Ureter (tissue), 1 donor: ENCODE measurements at regions not wholly inside any gene's neighbourhood (a gene's known extent, or its start where the extent isn't known, plus 50 kb on each side); places are given as distances from the start of the nearest gene placed in this dataset.
"Not testable (repeated sequence)": the region's sequence is repeated elsewhere in the genome, so short reads cannot be mapped to it uniquely, and the experiment has no call there.

Experiments used
- DNase-seq: peaks from one replicate; pipeline ENCODE4 v3.0.0-alpha.2; 2020; ENCODE audit warnings: low spot score
- donor health status: DM: yes; HTN: yes; CAD: no.

DNA sequence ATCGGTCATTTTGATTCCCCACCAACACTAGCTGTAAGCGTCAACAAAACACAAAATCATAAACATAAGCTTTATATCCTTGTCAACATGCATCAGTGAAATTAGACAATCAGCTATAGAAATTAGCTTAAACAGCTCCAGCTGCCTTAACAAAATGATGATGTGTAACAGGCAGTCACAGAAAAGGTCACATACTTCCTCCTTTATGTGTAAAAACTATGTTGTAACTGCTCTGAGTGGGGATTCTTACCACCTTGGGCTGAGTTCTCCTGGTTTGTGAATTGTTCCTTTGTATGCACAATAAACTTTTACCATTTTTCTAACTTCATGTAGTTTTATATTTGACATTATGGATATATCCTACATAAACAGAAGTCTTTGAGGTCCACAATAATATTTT, 73.9 kb upstream of the MAP9 start:
- DNase-seq = no peak

DNA sequence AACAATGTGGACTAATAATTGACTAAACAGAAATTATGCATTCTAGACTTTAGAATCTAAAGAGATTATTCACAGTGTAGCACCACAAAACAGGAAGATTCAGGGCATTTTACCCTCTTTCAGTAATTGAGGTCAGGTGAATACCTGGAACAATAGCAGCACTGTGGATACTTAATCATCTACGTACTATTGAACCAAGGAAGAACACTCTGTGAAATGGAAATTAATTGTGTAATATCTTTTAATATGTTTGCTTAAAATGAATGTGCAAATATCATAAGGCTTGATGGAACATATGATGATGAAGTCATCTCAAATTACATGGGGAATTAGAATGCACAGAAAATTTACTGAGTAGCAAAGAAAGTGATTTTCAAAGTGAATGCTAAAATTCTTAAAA, 68.5 kb upstream of the MAP9 start:
- no peak for DNase-seq

DNA sequence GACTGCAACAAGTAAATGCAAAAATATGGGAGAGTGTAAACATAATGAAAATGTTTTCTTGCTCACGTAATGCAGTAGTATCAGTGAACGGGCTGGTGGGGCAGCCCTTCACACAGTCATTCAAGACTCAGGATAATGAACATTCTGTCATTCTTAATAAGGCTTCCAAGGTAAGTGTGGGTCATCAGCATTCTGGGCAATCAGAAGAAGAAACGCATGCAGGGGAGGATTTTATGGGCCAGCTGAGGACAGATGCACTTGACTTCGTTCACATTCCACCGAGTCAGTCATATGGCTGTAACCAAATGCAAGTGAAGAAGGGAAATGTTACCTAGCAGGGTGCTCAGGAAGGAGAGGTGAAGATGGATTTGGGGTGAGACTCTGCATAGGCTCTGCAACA, 68.0 kb upstream of the MAP9 start:
- no peak for DNase-seq

DNA sequence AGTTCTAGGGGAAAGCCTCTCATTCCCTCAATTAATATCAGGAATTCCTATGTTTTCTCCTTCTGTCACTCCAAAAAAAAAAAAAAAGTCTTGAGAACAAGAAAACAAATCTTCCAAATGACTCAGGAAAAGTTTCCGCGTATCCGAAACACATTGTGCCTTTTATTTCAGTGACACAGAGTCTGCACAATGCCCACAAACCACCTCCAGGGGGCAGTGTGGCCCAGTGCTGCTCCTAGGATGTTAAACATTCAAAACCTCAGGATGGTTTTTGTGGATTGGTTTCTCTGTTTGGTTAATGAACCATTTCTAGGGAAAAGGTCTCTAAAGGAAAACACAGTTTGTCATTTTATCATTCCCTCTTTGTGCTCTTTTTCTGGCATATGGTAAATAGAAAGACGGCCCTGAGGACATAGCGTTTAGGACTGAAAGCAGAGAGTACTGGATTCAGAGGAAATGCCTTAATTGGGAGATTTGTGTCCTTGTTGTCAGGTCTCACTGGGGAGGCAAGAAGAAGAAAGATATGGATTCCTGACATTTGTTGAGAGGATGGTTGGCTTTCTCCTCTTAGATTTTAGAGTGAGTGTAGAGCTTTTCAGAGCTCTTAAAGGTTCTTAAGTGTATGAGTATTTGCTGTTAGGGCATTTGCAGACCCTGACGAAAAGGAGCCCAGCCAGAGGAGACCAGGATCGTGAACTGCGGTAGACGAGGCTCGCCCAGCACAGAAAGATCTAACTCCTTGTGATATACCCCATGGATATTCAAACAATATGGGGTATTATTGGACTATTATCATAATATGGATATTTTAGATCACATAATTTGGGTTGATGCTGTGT, 65.7 kb upstream of the MAP9 start:
- peak; percentile 83 for DNase-seq

DNA sequence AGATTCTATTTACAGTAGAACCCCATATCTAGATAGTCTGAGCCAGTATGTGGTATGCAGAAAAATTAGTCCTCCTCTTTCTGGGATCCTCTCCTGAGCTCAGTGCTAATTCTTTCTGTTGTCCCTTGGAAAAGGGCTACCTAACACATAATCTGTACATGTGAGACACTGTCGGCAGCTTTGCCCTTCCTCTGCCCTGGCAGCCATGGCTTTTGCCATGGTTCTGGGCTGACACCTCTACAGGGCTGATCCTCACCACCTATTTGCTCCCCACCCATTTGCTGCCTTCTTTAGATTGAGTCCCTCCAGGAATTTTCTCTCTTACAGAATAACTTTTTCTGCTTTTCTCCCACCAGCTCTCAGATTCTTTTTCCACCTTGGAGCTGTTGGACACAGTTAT, 64.7 kb upstream of the MAP9 start:
- no peak for DNase-seq

DNA sequence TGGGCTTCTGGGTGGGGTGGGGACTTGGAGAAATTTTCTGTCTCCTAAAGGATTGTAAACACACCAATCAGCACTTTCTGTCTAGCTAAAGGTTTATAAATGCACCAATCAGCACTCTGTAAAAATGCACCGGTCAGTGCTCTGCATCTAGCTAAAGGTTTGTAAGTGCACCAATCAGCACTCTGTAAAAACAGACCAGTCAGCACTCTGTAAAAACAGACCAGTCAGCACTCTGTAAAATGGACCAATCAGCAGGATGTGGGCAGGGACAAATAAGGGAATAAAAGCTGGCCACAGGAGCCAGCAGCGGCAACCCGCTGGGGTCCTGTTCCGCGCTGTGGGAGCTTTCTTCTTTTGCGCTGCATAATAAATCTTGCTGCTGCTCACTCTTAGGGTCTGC, 63.0 kb upstream of the MAP9 start:
- DNase-seq = not testable (repeated sequence)

DNA sequence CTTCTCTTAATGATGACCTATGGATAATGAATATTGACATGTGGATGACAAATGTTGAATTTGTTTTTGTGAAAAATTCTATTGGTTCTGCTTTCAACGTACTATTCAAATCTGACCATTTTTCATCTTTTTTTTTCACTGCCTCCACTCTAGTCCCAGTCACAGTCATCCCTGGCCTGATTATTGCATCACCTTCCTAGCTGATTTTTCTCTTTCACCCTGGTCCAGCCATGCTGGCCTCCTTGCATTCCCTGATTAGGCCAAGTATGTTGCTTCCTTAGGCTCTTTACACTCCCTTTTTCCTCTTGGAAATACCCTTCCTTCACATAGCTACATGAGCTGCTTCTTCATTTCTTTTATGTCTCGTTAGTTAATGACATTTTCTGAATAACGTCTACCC, 58.1 kb upstream of the MAP9 start:
- no peak for DNase-seq

DNA sequence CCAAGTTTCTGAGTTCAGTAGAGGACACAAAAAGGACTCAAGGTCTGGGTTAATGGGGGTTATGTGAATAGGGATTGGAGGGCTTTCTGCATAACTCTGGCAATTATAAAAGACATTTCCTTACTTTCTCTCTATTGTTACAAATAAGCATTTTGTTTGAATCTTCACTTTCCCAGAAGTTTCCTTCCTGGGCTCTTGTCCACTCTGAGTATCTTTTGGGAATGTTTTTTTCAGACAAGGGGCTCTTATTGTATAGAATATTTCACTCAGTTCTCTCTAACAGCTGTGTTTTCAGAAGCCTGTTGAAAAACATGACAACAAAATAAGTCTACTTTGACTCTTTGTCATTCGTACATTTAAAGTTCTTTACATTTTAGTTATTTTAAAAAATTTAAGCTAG, 57.6 kb upstream of the MAP9 start:
- DNase-seq = no peak

DNA sequence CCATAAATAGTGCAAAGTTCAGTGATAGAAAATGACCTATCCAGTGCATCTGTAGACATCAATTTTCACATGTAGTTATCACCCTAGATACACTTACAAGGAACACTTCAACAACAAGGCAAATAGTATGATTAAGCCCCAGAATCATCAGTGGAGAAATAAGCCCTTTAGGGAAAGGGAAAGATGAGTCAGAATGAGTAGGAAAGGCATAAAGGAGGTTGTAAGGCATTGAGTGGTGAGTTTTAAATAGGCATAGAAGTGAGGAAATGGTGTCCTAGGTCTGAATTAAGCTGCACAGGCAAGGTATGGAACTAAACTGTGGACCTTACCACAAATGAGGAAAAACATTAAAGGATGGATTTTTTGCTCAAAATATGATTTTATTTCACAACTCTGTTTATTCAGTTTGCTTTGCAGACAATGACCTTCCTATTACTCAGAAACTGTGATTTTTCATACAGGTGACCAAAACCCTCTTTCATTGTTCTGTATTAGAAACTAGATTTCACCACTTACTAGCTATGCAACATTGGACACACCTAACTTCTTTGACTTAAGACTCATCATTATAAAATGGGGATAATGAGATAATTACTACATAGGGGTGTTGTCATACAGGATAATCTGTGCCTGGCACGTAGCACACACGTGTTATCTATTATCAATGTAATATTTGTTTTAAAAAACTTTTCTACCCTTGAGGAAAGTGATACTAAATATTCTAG, 57.0 kb upstream of the MAP9 start:
- DNase-seq = no peak

DNA sequence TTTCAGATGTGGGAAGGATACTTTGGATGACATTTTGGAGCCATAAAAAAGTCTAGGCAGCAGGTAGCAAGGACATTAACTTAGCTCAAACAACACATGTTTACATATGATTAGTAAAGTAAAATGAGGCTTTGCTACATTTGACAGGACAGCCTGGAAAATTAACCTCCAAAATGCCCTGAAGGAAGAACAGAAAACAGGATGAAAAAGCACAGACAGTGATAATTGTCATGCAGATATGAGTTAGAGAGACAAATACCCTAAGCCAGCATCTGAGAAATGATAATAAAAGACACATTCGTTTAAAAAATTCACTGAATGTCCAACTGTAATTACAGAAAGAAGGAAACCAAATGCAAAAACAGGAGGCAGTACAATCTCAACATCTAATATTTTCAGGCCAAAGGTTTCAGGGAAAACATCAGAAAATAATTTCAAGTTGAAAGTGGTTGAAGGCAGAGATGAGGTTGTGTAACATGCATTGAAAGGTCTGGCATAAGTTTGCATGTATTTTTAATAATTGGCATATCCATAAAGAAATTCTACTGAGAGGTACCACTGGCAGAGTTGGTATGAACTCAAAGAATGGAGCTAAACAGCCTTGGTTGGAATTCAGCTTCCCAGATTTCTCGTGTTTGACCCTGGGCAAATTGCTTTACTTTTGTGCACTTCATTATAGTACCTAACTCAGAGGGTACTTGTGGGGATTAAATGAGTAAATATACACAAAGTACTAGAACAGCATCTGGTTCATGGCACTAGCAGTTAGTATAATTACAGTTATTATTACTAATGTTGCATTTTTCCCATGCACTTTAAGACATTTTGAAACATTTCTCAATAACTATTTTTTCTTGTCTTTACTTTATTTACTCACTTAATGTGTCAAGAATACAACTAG, 54.4 kb upstream of the MAP9 start:
- no peak for DNase-seq

DNA sequence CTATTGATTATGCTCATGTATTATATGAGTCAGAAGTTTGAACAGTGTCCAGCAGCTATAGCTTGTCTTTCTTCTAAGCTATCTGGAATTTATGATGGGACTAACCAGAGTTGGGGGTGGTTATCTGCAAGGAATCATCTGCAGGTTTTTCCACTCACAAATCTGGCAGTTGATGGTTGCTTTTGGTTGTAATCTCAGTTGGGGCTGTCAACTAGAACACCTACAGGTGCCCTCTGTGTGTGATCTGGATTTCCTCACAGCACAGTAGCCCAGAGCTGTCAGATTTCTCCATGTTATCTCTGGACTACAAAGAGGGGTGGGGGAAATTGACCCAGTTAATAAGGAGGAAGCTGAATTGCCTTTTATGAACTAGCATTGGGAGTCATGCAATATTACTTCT, 51.4 kb upstream of the MAP9 start:
- no peak for DNase-seq

DNA sequence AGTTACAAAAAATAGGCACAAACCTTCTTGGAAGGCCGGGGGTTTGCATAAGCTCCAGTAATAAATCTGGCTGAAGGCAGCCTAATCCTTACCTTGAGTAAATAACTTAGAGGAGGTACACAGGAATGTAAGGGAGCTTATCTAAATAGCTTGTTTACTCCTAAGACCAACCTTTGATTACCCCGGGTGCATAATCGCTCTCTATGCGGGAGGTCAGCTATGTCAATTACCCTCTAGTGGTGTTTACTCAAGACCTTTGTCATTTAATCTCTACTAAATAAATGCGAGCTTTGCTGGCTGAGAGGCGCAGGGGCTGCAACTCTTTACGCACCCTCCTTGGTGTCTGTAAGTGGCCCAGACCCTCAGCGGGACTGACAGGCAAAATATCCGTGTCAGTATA, 50.2 kb upstream of the MAP9 start:
- DNase-seq = no peak
